EL (cell line): ENCODE measurements at regions not wholly inside any gene's neighbourhood (a gene's known extent, or its start where the extent isn't known, plus 50 kb on each side); places are given as distances from the start of the nearest gene placed in this dataset.
"Not testable (repeated sequence)": the region's sequence is repeated elsewhere in the genome, so short reads cannot be mapped to it uniquely, and the experiment has no call there.

Source experiments
- DNase-seq: peaks from one replicate; pipeline ENCODE4 v3.0.0-alpha.2; 2016

GRCh38 chr6:137625100-137625661 is 131.0 kb upstream of the OLIG3 start:
- no peak for DNase-seq

- no peak for DNase-seq
Measured at GRCh38 chr6:137625808-137626207, 131.6 kb upstream of the OLIG3 start.

GRCh38 chr6:137630666-137631065 is 136.5 kb upstream of the OLIG3 start:
- no peak for DNase-seq

GRCh38 chr6:137631323-137631722 is 137.1 kb upstream of the OLIG3 start:
- DNase-seq: no peak

- not testable (repeated sequence) for DNase-seq
Measured at GRCh38 chr6:137634177-137634576, 140.0 kb upstream of the OLIG3 start.

- peak; percentile 92 for DNase-seq
Measured at GRCh38 chr6:137637121-137637520, 142.9 kb upstream of the OLIG3 start.

- DNase-seq: no peak
Measured at GRCh38 chr6:137638926-137639706, 144.9 kb upstream of the OLIG3 start.

- no peak for DNase-seq
Measured at GRCh38 chr6:137640086-137640485, 145.9 kb upstream of the OLIG3 start.

DNA sequence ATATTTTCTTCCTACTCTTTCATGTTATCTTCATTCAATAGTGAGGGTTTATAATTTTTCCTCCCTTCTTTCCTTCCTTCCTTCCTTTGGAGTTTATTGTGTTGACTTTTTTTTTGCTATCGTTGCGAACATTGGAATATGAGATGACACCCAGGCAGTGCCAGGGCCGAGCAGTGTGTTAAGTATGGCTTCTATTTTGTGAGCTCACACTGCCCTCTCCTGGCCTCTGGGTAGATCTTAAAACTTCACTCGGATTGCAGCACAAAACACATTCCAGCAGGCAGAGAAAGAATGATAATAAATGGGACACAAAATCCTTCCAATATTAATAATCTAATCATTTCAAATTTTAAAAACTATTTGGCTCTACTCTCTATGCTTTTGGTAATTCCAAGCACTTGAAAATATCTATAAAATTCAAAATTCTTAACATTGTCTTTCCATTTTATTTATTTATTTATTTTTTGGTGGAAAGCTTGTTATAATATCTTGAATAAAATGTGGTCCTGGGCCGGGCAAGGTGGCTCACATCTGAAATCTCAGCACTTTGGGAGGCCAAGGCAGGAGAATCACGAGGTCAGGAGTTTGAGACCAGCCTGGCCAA is 147.4 kb upstream of the OLIG3 start:
- DNase-seq: peak; percentile 76

DNA sequence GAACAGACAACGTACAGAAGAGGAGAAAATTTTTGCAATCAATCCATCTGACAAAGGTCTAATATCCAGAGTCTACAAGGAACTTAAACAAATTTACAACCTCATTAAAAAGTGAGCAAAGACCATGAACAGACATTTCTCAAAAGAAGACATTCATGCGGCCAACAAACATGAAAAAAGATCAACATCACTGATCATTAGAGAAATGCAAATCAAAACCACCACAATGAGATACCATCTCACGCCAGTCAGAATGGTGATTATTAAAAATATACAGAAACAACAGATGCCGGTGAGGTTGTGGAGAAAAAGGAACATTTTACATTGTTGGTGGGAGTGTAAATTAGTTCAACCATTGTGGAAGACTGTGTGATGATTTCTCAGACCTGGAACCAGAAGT is 149.0 kb upstream of the OLIG3 start:
- DNase-seq: not testable (repeated sequence)

DNA sequence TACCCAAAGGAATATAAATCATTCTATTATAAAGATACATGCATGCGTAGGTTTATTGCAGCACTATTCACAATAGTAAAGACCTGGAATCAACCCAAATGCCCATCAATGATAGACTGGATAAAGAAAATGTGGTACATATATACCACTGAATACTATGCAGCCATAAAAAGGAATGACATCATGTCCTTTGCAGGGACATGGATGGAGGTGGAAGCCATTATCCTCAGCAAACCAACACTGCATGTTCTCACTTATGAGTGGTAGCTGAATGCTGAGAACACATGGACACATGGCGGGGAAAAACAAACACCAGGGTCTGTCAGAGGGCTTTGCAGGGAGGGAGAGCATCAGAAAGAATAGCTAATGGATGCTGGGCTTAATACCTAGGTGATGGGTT is 149.4 kb upstream of the OLIG3 start:
- not testable (repeated sequence) for DNase-seq

DNA sequence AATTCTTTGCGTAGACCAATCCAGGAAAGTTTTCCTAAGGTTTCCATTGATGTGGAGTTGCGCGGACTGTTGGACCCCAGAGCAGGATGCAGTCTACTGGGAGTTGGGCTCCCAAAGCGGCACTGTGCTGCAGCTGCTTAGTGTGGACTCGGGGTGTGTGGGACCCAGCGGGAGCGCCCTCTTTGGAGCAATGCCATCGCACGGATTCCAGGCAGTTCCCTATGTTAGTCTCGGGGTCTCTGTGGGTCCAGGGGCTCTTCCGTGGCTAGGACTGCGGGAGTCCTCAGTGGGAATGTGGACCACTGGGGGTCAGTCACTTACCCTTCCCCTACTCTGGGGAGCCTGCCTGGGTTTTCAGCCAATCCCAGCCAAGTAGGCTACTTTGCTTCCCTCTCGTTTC is 151.7 kb upstream of the OLIG3 start:
- no peak for DNase-seq

DNA sequence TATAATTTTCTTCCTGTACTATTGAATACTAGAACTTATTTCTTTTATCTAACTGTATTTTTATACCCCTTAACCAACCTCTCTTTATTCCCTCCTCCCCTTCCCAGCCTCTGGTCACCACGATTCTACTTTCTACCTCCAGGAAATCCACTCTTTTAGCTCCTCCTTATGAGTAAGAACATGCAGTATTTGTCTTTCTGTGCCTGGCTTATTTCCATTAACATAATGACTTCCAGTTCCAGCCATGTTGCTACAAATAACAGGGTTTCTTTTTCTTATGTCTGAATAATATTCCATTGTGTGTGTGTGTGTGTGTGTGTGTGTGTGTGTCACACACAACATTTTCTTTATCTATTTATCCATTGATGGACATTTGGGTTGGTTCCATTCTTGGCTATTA is 152.3 kb upstream of the OLIG3 start:
- DNase-seq: no peak

DNA sequence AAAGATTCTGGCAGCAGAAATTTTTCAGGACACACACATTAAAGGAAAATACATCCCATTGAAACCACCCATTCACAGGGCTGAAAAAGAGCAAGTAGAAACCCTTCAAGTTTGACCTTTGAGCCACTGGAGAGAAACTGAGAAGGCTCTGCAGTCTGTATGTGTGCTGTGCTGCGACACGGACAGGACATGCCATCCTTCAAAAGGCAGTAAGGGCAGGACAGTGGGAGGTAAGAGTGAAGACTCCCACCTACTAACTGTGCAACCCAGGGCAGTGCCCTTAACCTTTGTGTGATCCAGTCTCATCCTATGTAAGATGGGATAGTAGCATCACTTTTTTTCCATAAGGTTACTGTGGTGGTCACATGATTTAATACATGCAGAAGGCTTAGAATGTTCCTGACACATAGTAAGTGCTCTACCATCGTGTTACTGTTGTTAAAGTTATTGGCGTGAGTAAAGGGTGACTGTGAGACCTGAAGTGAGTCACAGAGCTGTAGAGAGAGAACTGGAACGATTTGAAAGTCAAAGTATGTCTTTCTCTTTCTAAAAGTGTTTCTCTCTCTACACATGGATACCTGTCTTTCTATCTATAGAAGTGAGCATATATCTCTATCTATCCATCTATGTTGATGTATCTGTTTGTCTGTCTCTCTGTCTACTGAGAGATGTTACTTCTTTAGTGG is 153.7 kb upstream of the OLIG3 start:
- peak; percentile 34 for DNase-seq

DNA sequence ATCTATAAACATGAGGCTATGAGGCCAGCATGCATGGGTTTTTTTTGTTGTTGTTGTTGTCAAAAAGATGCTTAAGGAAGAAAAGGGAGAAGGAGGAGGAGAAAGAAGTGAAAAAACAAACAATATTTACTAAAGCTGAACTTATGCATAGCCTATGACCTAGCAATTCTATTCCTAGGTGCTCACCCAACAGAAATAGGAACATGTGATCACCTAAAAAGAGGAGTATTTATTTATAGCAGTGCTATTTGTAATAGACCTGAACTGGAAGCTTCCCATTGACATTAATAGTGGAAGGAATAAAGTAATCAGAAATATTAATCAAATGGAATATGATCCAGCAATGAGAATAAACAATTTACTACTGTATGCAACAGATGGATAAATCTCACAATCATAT is 156.5 kb upstream of the OLIG3 start:
- no peak for DNase-seq

DNA sequence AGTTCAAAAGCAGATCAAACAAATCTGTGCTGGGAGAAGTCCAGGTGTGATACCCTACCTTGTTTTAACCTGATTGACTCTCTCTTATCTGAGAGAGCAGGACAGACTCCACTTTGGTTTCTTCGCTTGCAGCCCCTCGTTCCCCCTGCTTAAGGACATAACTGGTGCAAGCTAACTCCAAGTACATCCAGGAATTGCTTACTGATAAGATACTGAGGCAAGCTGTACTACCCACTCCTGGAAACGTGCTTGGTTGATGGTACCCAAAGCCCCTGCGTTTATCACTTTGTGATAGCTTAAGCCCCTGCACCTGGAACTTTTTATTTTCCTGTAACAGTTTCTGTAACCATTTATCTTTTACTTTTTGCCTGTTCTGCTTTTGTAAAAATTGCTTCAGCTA is 157.0 kb upstream of the OLIG3 start:
- DNase-seq: no peak

GRCh38 chr6:137651591-137652335 is 157.6 kb upstream of the OLIG3 start:
- no peak for DNase-seq

GRCh38 chr6:137652961-137653705 is 158.9 kb upstream of the OLIG3 start:
- DNase-seq: no peak

- no peak for DNase-seq
Measured at GRCh38 chr6:137653706-137654059, 159.5 kb upstream of the OLIG3 start.

GRCh38 chr6:137654365-137654981 is 160.3 kb upstream of the OLIG3 start:
- no peak for DNase-seq

- DNase-seq: no peak
Measured at GRCh38 chr6:137655291-137655690, 161.1 kb upstream of the OLIG3 start.

- no peak for DNase-seq
Measured at GRCh38 chr6:137656735-137657134, 162.5 kb upstream of the OLIG3 start.
